GM19043 (cell line): ENCODE measurements at regions not wholly inside any gene's neighbourhood (a gene's known extent, or its start where the extent isn't known, plus 50 kb on each side); places are given as distances from the start of the nearest gene placed in this dataset.

Experiments used
- ATAC-seq: cut with Tn5 transposase; IDR thresholded peaks from one replicate; pipeline ENCODE4 v1.9.1; 2021; ENCODE audit warnings: low read depth; ENCODE audit not compliant: unreplicated experiment

DNA sequence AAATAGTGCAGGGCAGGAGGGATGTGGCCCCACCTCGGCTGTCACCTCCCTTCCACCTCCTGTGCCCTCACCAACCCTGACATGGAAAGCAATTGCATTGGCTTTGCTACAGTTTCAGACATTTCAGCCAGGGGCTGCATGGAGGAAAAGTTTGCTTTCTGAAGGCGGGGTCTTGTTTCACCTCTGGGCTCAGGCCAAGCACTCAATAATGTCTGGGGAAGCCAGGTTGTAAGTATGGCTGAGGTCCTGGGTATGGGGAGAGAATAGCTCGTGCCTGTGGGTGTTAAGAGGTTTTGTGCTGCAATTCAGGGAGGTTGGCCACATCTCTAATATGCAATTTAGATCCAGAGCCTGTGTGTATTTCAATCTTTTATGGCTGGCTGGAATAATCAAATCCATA lies 238.4 kb upstream of the MKI67 start:
- no peak for ATAC-seq

DNA sequence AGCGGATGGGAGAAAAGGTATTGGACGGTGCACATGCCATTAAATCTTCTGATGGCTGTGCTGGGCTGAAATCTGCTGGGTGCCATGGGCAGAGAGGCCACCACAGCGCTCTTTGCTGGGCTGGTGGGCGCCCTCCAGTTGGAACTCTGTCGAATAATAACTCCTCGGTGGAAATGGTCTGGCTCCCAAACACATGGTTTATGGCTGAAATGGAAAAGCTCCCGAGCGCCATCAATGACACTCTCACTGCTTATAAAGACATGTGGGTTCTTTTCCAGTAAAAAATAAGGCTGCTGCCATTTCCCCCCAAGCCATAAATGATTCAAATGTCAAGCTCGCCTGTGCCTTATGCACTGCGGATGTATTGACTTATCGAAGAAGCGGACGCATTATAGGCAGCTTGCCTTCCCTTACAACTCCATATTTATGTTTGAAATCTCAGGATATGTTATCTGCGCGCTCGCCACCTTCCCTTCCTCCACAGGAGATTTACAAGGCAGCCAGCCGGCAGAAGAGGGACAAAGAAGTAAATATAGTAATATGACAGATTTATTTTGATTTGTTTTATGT lies 239.0 kb upstream of the MKI67 start:
- ATAC-seq: no peak

DNA sequence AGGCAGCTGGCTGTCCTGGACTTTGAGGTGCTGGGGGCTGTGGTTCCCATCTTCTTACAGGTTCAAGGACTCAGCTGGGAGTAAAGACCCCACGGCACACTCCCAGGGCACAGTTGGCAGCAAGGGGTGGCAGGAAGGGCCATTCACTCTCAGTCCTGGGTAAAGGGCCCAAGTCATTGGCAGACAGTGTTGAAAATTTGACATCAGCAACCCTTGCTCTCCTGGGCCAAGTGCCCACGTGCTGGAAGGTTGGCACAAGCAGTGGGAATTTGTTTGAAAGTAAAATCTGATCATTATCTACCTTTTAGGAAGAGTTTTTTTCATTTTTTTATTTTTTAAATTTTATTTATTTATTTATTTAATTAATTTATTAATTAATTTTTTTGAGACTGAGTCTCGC lies 241.6 kb upstream of the MKI67 start:
- ATAC-seq: no peak

DNA sequence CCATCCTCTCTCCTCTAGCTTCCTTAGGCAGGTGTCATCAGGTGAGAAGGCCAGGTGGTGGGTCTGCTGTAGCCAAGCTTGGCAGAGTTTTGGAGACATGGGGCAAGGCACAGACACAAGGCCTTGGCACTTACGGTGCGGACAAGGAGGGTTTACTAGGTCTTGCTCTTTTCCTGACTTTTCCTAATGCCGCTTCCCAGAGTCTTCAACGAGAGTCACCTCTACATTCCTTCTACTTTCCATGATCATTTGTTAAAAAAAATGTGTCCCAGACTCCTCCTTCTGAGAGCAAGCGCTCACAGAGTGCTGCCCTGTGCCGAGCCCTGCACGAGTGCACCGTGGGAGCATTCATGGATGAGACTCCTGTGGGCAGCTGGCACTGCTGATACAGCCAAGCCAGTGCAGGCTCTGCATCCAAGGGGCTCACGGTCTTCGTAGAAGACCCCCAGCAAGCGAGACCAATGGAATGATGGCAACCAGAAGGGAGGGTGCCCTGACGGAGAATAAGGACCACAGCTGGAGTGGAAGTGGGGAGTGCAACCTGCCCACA lies 243.0 kb upstream of the MKI67 start:
- no peak for ATAC-seq

DNA sequence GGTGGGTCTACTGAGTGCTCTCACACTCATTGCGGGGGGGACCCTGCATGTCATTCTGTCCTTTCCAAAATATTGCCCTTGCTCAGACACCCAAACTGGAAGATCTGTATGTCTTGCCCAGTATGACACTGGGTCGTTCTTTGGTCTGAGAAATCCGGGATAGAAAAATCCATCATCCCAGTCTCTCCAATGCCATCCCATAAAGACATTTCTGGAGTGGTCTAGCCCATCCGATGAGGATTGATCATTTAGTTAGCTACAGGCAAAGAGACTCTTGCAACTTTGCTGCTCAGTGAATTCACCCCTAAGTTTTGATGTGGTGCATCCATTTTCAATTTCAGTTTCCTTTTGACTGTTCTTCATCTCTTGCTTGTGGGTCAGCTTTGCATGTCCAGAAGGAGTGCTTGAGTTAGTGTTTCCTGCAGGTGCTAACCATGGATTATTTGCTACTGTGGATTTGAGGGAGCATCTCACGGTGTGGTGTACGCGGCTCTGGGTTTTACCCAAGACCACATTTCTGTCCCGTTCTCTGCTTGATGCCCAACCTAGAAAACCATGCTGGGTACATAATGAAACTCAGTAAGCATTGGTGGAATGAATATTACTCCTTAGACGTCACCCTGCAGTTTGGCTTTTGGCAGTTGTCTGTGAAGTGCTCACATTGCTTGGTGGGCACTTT lies 247.0 kb upstream of the MKI67 start:
- ATAC-seq: peak; percentile 87

DNA sequence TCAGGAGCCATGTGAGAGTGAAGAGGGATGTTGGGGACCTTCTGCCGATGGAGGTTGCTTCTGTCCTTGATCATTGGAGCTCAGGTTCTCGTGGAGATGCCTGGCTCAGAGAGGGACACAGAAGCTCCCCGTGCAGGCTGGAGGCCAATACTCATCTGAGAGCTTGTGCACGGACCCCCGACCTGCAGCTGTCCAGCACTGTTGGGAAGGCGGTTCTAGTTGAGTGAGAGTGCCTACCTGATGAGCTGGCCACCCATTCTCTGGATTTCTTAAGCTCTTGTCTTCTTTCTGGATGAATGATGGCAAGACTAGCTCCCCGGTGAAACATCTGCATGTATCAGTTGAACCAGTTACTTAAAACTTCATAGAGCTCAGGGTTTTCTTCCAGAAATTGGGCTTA lies 247.6 kb upstream of the MKI67 start:
- ATAC-seq: no peak

DNA sequence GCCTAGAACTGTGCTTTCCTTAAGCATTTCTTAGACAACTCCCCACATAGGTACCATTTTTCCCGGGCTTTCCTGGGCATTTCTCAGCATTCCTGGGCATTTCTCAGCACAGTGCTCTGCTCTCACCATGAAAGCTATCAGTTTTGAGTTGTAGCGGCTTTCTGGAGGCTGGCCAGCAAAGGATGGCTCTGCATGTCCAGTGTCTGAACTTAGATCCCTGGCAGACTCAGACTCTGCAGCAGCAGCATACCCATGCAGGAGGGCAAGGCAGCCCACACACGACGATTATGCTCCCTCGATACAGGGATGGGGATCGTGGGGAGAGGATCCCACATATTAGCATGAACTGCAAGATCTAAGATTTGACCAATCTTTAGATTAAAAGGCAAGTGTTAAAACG lies 248.9 kb upstream of the MKI67 start:
- ATAC-seq: no peak

DNA sequence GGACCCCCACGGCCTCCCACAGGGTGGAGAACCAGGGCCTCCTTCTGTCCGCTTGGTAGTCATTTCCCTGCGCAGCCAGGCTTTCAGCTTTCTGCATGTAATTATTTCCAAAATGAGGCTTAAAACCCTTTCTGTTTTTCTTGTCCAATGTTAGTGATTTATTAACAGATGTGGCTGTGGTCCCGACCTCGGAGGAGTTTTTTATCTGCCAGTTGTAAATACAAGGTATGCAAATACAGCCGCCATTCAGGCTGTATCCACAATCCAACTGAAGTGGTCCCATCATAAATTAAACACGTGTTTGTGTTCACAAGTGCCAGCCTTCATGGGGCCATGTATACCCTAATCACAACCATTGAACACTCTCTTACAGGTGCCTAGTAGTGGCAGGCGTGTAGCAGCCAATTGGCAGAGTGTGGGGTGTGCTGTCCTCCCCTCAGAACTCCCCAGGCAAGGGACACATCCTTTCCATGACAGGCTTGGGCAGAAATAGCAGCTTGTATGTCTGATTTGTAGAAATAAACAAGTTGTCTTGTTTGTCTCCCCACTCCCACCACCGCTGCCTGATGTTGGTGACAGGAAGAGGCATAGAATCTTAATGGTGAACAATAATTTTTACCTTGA lies 251.3 kb upstream of the MKI67 start:
- ATAC-seq: no peak

DNA sequence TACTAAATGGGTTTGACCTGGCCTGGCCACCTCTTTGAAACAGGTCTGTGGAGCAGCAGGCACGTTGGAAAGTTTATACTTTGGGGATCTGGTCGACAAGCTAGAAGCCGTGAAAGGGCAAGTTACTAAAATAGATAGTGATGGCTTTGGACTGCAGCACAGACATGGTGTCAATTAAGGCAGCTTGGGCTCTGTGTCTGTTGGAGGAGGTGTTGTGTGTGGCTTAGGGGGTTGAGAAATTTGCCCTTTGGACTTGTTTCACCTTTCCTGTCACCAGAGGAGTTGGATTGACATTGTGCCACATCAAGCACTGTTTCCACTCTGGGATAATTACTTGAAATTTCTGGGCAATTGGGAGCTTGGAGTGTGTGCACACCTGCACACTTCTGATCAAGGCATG lies 251.8 kb upstream of the MKI67 start:
- no peak for ATAC-seq

DNA sequence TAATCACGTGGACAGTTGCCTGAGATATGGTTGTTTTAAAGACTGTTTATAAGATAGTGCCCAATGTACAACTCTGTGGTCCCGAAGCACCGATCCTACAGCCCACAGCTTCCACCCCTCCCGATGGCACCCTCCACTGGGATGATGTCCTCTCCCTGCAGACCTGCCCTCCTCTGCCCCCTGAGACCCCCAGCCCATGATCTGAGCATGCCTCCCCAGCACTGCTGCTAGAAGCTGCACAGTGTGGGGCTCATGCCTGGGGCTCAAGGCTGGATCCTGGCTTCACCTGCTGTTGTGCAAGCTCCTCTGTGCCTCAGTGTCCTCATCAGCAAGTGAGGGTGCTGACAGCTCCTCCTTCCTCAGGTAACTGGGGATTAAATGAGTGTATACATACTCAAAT lies 254.7 kb upstream of the MKI67 start:
- no peak for ATAC-seq

DNA sequence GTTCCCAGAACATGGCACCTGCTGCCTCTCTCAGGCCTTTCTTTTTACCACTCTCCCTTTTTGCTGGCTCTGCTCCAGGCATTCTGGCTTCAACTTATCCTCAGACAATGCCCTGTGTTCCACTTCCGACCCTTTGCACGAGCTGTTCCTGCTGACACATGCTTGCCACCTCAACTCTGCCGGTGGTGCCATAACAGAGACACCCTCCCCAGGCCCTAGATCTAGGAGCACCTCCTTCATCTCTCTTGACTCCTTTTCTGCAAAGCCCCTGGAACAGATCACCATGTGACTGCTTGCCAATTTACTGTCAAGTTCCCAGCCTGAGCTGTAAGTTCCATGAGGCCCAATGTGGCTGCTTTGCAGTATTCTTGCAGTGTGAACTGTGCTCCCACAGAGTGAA lies 256.0 kb upstream of the MKI67 start:
- no peak for ATAC-seq

DNA sequence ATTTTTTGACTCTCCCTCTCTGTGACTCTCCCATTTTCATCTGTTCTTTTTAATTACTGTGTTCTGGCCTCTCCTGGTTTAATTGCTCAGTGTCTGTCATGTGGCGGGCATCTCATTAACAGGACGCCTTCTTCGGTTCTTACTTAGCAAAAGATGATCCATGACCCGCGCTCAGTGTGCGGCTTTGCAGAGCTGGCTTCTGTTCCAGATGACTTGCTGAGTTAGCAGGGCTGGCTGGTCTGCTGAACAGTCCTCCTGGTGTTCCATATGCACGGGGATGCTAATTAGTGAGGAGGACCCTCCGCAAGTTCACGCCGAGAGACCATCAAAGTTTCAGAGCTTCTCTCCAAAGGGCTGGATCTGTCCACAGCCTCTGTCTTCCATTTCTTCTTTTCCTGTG lies 258.6 kb upstream of the MKI67 start:
- no peak for ATAC-seq

DNA sequence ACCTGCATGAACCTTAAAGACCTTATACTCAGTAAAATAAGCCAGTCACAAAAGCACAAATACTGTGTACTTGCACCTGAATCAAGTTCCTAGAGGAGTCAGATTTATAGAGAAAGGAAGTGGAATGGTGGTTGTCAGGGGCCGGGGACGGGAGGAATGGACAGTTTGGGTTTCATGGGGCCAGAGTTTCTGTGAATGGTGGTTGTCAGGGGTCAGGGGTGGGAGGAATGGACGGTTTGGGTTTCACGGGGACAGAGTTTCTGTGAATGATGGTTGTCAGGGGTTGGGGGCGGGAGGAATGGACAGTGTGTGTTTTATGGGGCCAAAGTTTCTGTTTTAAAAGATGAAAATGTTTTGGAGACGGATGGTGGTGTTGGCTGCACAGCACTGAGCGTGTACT lies 260.0 kb upstream of the MKI67 start:
- ATAC-seq: no peak

DNA sequence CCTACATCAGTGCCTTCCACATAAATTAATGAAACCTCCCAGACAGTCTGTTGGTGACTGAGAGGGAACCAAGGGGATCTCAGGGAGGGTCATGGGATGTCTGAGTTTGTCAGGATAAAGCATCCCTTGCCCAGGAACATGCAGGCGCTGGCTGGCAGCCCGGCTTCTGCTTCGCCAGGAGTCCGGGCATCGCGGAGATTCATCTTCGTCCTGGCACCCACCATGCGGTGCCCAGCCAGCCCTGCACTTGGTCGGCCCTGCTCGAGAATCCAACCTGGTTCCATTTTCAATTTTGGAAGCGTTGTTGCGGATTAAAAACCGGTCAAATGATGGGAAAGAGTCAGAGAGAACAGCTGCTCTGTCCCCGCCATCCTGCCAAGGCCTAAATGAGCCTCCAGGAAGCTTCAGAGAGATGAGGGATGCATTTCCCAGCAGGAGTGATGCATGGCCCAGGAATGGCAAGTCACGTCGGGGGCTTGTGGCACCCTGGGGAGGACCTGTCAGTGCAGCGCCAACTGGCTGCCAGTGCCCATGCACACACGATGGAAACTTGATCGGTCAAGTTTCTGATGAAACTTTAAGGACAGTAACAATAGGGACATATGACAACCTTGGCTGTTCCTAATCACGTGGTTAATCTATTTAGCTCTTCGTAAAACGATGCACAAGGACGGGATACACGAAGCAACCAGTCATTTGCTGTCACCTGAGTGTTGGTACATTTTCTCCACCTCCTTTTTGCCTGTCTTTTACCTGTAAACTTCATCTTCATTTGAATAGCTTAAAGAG lies 260.8 kb upstream of the MKI67 start:
- ATAC-seq: no peak

DNA sequence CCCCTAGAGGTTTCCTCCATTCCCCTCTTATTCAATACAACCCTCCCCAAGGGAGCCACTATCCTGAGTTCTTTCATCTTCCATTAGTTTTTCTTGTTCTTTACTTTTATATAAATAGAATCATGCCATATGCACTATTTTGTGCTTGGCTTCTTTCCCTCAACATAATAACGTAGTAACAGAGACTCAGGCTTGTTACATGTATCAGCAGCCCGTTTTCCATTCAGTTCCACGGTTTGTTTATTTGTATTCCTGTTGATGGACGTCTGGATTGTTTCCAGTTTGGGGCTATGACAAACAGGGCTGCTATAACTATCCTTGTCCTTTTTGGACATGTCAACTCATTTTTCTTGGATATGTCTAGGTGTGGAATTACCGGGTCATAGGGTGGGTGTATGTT lies 264.4 kb upstream of the MKI67 start:
- no peak for ATAC-seq

DNA sequence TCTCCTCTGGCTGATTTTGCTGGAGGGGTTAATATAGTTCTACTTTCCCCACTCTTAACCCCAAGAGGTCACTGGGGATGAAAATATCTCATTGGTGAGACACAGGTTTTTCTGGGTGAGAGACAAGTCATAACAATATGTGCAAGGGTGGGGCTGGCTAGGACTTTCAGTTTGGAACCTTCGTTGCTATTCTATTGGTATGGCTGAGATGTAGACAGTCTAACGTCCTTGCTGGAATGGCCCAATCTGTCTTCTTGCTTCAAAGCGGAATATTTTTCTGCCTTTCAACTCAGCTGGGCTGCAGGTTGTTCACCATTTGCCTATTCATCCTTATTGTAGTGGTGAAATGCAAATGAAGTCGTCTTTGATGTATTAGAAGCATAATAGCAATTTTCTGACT lies 267.3 kb upstream of the MKI67 start:
- ATAC-seq: no peak

DNA sequence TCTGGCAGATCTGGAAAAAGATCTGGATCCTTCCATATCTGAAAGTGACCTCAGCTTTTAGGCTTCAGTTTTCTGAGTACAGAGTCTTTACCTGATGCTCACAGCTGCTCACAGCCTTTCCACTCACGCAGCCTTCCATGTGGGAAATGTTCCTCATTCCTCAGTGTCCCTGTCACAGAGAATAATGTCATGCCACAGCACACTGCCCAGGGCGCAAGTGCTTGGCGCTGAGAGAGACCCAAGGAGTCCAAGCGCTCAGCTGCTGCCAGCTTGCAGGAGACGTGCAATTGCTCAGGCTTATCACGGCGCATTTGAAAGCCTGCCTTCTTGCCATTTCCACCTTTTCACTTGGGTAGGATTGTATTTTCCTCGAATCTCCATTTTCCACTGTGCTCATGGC lies 271.9 kb upstream of the MKI67 start:
- no peak for ATAC-seq

DNA sequence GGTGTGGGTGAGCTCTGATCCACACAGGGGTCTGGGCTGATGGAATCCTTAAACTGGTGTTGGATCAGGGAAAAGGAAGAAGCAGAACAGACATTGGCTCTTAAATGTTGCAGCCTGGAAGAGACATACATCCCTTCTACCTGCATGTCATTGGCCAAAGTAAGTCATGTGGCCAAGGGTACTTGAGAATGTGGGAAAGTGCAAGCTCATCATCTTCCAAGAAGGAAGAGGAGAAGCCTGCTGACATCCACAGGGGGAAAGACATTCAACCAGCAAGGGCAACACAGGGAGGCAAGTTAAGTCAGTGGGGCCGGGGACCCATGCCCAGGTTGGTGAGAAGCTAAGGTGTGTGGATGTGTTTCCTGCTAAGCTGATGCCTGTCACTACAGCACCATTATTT lies 272.8 kb upstream of the MKI67 start:
- ATAC-seq: no peak

DNA sequence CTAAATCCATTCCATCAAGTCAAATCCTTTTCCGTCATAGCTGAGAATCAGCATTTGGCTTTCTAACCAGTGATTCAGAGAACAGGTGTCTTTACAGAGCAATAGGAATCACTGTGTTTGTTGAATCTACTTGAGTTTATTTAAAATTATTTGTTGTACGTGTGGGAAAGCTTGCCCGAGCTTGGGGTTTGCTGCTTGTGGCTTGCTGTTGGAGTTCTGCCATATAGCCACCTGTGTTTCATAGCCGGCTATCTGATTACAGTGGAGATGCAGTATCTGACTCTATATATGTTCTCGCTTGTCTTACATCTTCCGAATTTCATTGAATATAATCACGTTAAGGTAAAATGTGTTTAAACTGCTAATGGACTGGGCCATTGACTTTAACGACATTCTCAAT lies 274.3 kb upstream of the MKI67 start:
- no peak for ATAC-seq

DNA sequence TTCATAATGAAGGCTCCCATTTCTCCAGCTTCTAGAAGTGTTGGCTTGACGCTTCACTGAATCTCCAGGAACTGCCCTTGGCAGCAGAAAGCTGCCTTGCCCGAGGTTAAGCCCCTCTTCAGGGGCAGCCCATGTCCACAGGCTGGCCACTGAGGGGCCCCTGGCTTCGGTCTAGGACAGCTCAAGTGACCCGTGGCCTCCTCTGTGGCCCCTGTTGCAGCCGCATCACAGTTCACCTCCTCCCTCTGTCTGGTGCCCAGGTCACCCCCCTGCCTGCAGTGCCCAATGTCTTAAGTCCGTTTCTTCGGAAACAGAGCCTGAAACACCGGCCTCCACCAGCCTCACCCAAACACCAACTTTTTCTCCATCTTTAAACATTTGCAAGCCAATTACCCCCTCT lies 279.2 kb upstream of the MKI67 start:
- ATAC-seq: no peak

DNA sequence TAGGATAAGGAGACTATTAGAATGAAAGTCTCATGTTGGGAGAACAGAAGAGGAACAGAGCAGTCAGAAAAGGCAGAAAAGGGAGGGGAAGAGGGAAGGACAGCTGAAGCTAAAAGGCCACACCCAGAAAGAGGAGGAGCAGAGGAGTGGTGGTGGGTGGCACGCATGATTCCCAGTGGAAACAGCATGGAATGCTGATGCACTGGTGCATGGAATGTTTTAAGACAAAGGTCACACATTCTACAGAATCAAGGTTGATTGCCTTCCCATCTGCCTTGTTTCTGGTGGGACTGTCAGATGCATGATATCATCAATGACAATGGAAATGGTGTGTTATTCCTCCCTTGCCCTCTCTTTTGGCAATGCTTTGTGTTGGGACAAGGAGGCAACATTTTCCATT lies 285.4 kb upstream of the MKI67 start:
- ATAC-seq: no peak
